ENCODE measurements at regions not wholly inside any gene's neighbourhood (a gene's known extent, or its start where the extent isn't known, plus 50 kb on each side); places are given as distances from the start of the nearest gene placed in this dataset.

DNA sequence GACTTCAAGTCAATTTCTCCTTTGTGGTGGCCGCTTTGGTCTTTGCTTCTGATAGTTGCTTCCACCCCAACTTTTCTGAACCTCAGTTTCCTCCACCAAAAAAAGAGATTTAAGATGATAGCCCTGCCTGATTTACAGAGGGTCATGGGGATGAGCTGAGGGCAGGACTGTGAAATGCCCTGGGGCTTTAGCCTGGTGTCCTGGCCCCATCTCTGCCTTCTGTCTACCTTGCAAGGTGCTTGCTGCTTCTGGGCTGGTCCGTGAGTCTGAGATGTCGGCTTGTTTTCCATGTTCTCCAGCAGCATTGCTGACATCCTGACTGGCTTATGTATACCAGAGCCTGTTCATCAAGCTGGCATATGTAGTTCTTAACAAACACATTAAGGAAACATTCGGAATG is 191.9 kb upstream of the MPHOSPH6 start:
- Histone ChIP-seq H3K4me3 (no peak overlapping the region), H3K27ac (replicated peaks in 1 of 4) (no peak overlapping the region), H3K4me1 (no peaks in the 10 kb centered on the region), H3K36me3 (no peaks in the 10 kb centered on the region), H3K27me3 (no peaks in the 10 kb centered on the region), H3K9me3 (no peaks in the 10 kb centered on the region)
- no peak for DNase-seq (ENCODE audit: extremely low spot score)
- TF ChIP-seq, protein P1, sequence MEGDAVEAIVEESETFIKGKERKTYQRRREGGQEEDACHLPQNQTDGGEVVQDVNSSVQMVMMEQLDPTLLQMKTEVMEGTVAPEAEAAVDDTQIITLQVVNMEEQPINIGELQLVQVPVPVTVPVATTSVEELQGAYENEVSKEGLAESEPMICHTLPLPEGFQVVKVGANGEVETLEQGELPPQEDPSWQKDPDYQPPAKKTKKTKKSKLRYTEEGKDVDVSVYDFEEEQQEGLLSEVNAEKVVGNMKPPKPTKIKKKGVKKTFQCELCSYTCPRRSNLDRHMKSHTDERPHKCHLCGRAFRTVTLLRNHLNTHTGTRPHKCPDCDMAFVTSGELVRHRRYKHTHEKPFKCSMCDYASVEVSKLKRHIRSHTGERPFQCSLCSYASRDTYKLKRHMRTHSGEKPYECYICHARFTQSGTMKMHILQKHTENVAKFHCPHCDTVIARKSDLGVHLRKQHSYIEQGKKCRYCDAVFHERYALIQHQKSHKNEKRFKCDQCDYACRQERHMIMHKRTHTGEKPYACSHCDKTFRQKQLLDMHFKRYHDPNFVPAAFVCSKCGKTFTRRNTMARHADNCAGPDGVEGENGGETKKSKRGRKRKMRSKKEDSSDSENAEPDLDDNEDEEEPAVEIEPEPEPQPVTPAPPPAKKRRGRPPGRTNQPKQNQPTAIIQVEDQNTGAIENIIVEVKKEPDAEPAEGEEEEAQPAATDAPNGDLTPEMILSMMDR (IDR thresholded peaks at IDR 0.05): no peak
- TF ChIP-seq POLR2AphosphoS5 (IDR thresholded peaks at IDR 0.05) (no peak), EP300 (IDR thresholded peaks at IDR 0.05) (no peak), POLR2A (IDR thresholded peaks at IDR 0.05; ENCODE audit: low read depth) (no peak)
- intact Hi-C loops (cut with DNase I): no loop called here
- 94% methylated on average over 2 of the region's 4 CpGs for WGBS

DNA sequence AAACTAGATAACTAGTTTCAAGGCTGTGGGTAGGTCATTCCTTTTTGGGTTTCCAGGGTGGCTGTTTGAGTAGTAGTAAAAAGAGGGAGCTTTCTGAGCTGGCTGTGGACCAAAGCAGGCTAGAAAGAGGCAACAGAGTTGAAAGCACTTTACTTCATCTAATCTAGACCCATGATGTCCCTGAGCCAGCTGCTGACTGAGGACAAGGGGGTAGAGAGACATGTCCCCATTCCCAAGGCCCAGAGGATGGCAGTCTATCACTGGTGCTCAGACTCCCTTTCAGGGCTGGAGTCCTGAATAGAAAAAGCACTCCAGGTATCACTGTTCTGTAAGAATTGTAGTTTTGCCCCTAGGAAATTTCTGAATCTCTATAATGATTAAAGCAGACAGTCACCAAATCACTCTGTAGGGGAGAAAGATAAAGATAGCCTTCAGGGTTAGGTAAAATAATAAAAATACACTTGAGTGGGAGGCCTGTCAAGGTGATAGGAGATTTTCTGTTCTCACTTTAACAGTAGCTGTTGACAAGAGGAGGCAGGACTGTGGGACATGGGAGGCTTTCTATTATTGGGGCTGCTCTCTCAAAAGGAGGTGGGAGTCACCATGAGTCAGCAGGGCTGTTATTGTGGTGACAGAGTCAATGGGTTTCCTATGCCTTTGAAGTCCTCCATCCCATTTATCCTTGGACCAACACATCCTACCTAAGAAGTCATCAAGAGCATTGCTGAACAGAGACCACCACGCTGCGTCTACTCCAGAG is 190.2 kb upstream of the MPHOSPH6 start:
- no peaks in the 10 kb centered on the region for H3K9me3 ChIP-seq
- H3K27ac ChIP-seq (replicated peaks in 1 of 4): no peak overlapping the region
- H3K27me3 ChIP-seq: no peaks in the 10 kb centered on the region
- TF ChIP-seq, protein P1 (IDR thresholded peaks at IDR 0.05): no peak
- TF ChIP-seq EP300 (IDR thresholded peaks at IDR 0.05): no peak
- TF ChIP-seq POLR2AphosphoS5 (IDR thresholded peaks at IDR 0.05): no peak
- no peak for TF ChIP-seq POLR2A (IDR thresholded peaks at IDR 0.05; ENCODE audit: low read depth)
- H3K4me1 ChIP-seq: no peaks in the 10 kb centered on the region
- 100% methylated on average over 2 of the region's 2 CpGs for WGBS
- H3K36me3 ChIP-seq: no peaks in the 10 kb centered on the region
- intact Hi-C loops (cut with DNase I): no loop called here
- DNase-seq (ENCODE audit: extremely low spot score): peak; percentile 53
- no peak overlapping the region for H3K4me3 ChIP-seq

DNA sequence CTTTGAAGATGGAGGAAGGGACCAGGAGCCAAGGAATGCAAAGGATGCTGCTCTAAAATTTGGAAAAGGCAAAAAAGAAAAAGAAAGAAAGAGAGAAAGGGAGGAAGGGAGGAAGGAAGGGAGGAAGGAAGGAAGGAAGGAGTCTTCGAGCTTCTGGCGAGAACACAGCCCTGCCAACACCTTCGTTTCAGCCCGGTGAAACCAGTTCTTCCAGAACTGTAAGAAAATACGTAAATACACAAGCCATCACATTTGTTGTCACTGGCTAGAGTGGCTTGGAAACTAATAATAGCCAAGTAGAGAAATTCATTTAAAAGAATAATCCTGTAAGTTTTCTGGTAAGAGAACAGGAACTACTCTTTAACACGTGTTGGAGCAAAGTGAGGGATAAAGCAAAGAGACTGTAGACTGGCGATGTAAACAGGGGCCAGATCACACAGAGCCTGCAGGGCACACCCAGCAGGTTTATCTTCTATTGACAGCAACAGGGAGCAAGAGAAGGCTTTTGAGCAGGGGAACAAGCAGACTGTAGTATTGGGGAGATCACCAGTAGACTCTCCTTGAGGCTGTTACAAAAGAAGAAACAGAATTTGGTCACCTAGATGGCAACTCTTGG is 188.7 kb upstream of the MPHOSPH6 start:
- intact Hi-C loops (cut with DNase I): no loop called here
- Histone ChIP-seq H3K27ac (replicated peaks in 1 of 4) (no peak overlapping the region), H3K4me3 (no peak overlapping the region), H3K9me3 (no peaks in the 10 kb centered on the region), H3K4me1 (no peaks in the 10 kb centered on the region), H3K36me3 (no peaks in the 10 kb centered on the region), H3K27me3 (no peaks in the 10 kb centered on the region)
- 71% methylated on average over 7 of the region's 7 CpGs for WGBS
- DNase-seq (ENCODE audit: extremely low spot score): peak; percentile 57
- TF ChIP-seq POLR2A (IDR thresholded peaks at IDR 0.05; ENCODE audit: low read depth) (no peak), POLR2AphosphoS5 (IDR thresholded peaks at IDR 0.05) (no peak), EP300 (IDR thresholded peaks at IDR 0.05) (no peak)
- TF ChIP-seq, protein P1 (IDR thresholded peaks at IDR 0.05): no peak

DNA sequence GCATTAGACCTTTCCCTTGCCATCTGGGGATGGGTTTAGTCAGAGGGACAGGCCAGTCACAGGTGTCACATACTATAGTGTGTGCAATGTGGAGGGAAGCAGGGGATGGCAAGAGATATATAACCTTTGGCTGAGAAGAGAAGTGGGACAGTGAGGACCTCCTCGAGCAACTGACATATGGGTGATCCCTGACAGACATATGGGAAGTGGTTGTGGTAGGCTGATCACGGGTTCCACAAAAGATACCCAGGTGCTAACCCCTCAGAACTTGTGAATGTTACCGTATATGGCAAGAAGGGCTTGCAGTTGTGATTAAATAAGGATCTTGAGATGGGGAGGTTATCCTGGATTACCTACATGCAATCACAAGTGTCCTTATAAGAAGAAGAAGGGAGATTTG is 188.1 kb upstream of the MPHOSPH6 start:
- no peak for TF ChIP-seq POLR2A (IDR thresholded peaks at IDR 0.05; ENCODE audit: low read depth)
- no peak for TF ChIP-seq POLR2AphosphoS5 (IDR thresholded peaks at IDR 0.05)
- TF ChIP-seq EP300 (IDR thresholded peaks at IDR 0.05): no peak
- TF ChIP-seq, protein P1 (IDR thresholded peaks at IDR 0.05): no peak
- Histone ChIP-seq H3K4me3 (no peak overlapping the region), H3K9me3 (no peaks in the 10 kb centered on the region), H3K27me3 (no peaks in the 10 kb centered on the region), H3K4me1 (no peaks in the 10 kb centered on the region), H3K27ac (replicated peaks in 1 of 4) (no peak overlapping the region), H3K36me3 (no peaks in the 10 kb centered on the region)
- 76% methylated on average over 3 of the region's 3 CpGs for WGBS
- intact Hi-C loops (cut with DNase I): no loop called here
- peak; percentile 53 for DNase-seq (ENCODE audit: extremely low spot score)
